ENCODE measurements at regions not wholly inside any gene's neighbourhood (a gene's known extent, or its start where the extent isn't known, plus 50 kb on each side); places are given as distances from the start of the nearest gene placed in this dataset.
"Not testable (repeated sequence)": the region's sequence is repeated elsewhere in the genome, so short reads cannot be mapped to it uniquely, and the experiment has no call there.

- not testable (repeated sequence) for DNase-seq
Observed at GRCh38 chr7:10649120-10649519, 324.6 kb upstream of the PHF14 start.

- DNase-seq: no peak
Observed at GRCh38 chr7:10655031-10655430, 318.6 kb upstream of the PHF14 start.

GRCh38 chr7:10657201-10657600 lies 316.5 kb upstream of the PHF14 start:
- no peak for DNase-seq

GRCh38 chr7:10657837-10658236 lies 315.8 kb upstream of the PHF14 start:
- no peak for DNase-seq

- no peak for DNase-seq
Observed at GRCh38 chr7:10662491-10662890, 311.2 kb upstream of the PHF14 start.

- peak; percentile 39 for DNase-seq
Observed at GRCh38 chr7:10662982-10663884, 310.4 kb upstream of the PHF14 start.

GRCh38 chr7:10672186-10672585 lies 301.5 kb upstream of the PHF14 start:
- no peak for DNase-seq

- DNase-seq: no peak
Observed at GRCh38 chr7:10677211-10677610, 296.5 kb upstream of the PHF14 start.

- DNase-seq: peak; percentile 50
Observed at GRCh38 chr7:10677668-10678232, 295.9 kb upstream of the PHF14 start.

- DNase-seq: no peak
Observed at GRCh38 chr7:10684606-10685005, 289.1 kb upstream of the PHF14 start.

GRCh38 chr7:10685040-10685439 lies 288.6 kb upstream of the PHF14 start:
- no peak for DNase-seq

GRCh38 chr7:10688544-10688943 lies 285.1 kb upstream of the PHF14 start:
- DNase-seq: no peak

GRCh38 chr7:10696064-10696463 lies 277.6 kb upstream of the PHF14 start:
- DNase-seq: no peak

- DNase-seq: no peak
Observed at GRCh38 chr7:10703059-10703458, 270.6 kb upstream of the PHF14 start.

GRCh38 chr7:10703981-10704380 lies 269.7 kb upstream of the PHF14 start:
- DNase-seq: no peak

GRCh38 chr7:10704653-10705052 lies 269.0 kb upstream of the PHF14 start:
- DNase-seq: no peak

GRCh38 chr7:10706875-10707493 lies 266.7 kb upstream of the PHF14 start:
- no peak for DNase-seq

- no peak for DNase-seq
Observed at GRCh38 chr7:10707519-10707918, 266.2 kb upstream of the PHF14 start.

- peak; percentile 33 for DNase-seq
Observed at GRCh38 chr7:10708447-10708846, 265.2 kb upstream of the PHF14 start.

GRCh38 chr7:10718768-10719167 lies 254.9 kb upstream of the PHF14 start:
- no peak for DNase-seq

- no peak for DNase-seq
Observed at GRCh38 chr7:10720042-10720441, 253.6 kb upstream of the PHF14 start.

GRCh38 chr7:10721289-10721688 lies 252.4 kb upstream of the PHF14 start:
- no peak for DNase-seq

GRCh38 chr7:10723832-10724231 lies 249.8 kb upstream of the PHF14 start:
- DNase-seq: no peak

GRCh38 chr7:10724449-10724848 lies 249.2 kb upstream of the PHF14 start:
- no peak for DNase-seq
